Fibroblast of lung (primary cell): ENCODE measurements at regions not wholly inside any gene's neighbourhood (a gene's known extent, or its start where the extent isn't known, plus 50 kb on each side); places are given as distances from the start of the nearest gene placed in this dataset.

Experiments used
- DNase-seq, 2 donors: peaks; one replicate each; pipeline versions ENCODE4 v3.0.0 to v3.0.0-alpha.2; 2010; ENCODE audit warnings: low read depth in 2 of 2
- H2AFZ ChIP-seq: 2 replicates; pipeline ENCODE4 v1.5.1; 2012; ENCODE audit warnings: low read length, control low read depth, inconsistent platforms
- H3K27ac ChIP-seq: 2 replicates; pipeline ENCODE4 v1.5.1; 2011; ENCODE audit warnings: low read length, control low read depth; ENCODE audit not compliant: insufficient read depth
- H3K27me3 ChIP-seq: 2 replicates; pipeline ENCODE4 v1.5.1; 2011; ENCODE audit warnings: mild to moderate bottlenecking, low read length; ENCODE audit not compliant: control insufficient read depth, insufficient read depth
- H3K36me3 ChIP-seq: 2 replicates; pipeline ENCODE4 v1.5.1; 2011; ENCODE audit warnings: low read length; ENCODE audit not compliant: control insufficient read depth, insufficient read depth
- H3K4me1 ChIP-seq: 2 replicates; pipeline ENCODE4 v1.5.1; 2011; ENCODE audit warnings: low read length; ENCODE audit not compliant: control insufficient read depth, insufficient read depth; ENCODE audit errors: extremely low read depth
- H3K4me2 ChIP-seq: 2 replicates; pipeline ENCODE4 v1.5.1; 2011; ENCODE audit warnings: low read length, control low read depth; ENCODE audit not compliant: insufficient read depth; ENCODE audit errors: extremely low read depth
- H3K4me3 ChIP-seq, 4 experiments: fragments of 200-600 bp in 1 of 4; sonication (generic) in 1 of 4; replicated peaks in 1 of 4; 2 replicates each; pipeline ENCODE4 v1.5.1; 2011 to 2016; ENCODE audit warnings: low read length in 4 of 4, low read depth in 3 of 4, mild to moderate bottlenecking in 3 of 4, control low read depth in 2 of 4, inconsistent platforms in 1 of 4, mixed read lengths in 1 of 4; ENCODE audit not compliant: insufficient read depth in 1 of 4; ENCODE audit errors: control extremely low read depth in 1 of 4
- H3K79me2 ChIP-seq: 2 replicates; pipeline ENCODE4 v1.5.1; 2012; ENCODE audit warnings: mild to moderate bottlenecking, low read length, inconsistent platforms; ENCODE audit not compliant: control insufficient read depth, insufficient read depth
- H3K9ac ChIP-seq: 2 replicates; pipeline ENCODE4 v1.5.1; 2011; ENCODE audit warnings: mild to moderate bottlenecking, low read length, control low read depth; ENCODE audit not compliant: insufficient read depth
- H3K9me3 ChIP-seq: 2 replicates; pipeline ENCODE4 v1.5.1; 2012; ENCODE audit warnings: low read depth, low read length; ENCODE audit not compliant: control insufficient read depth, insufficient read depth
- H4K20me1 ChIP-seq: 2 replicates; pipeline ENCODE4 v1.5.1; 2011; ENCODE audit warnings: low read length; ENCODE audit not compliant: control insufficient read depth, insufficient read depth; ENCODE audit errors: extremely low read depth
- EZH2 ChIP-seq: IDR thresholded peaks from 2 replicates; pipeline ENCODE4 v1.5.1; 2012; ENCODE audit warnings: low read length, control low read depth, mild to moderate bottlenecking; ENCODE audit errors: missing control alignments
- TF ChIP-seq, protein P1 (sequence below), 2 donors: IDR thresholded peaks in 1 of 2; conservative IDR thresholded peaks in 1 of 2; 1 replicate in 1 of 2; 2 replicates in 1 of 2; pipeline ENCODE4 v1.5.1; 2011 to 2012; ENCODE audit warnings: low read length in 2 of 2, control low read depth in 1 of 2, inconsistent platforms in 1 of 2, low read depth in 1 of 2, mild to moderate bottlenecking in 1 of 2

DNA sequence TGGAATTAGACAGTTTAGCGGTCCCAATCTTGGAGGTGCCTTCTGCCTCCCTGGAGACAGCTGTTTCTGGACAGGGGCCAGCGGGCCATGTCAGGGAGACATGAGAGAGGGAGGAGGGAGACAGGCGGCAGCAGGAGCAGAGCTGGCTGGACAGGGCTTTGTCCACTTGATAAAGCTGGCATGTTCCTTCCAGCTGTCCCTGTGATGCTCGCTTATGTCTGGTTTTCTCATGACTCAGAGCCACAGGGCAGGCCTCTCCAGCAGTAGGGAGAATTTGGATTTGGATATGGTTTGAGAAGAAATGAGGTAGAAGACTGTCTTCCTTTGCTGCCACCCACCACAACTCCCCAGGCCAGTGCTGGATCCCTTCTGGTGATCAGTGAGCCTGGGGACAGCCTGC is 51.7 kb upstream of the SORCS3 start:
- Histone ChIP-seq H4K20me1 (no peaks in the 10 kb centered on the region), H3K4me1 (no peaks in the 10 kb centered on the region), H3K36me3 (no peaks in the 10 kb centered on the region), H3K27me3 (no peaks in the 10 kb centered on the region), H3K4me2 (no peak overlapping the region), H3K4me3 (no peak overlapping the region), H3K9ac (no peak overlapping the region), H3K79me2 (no peaks in the 10 kb centered on the region), H3K27ac (no peak overlapping the region), H3K9me3 (no peaks in the 10 kb centered on the region), H2AFZ (no peak overlapping the region)
- TF ChIP-seq, protein P1, sequence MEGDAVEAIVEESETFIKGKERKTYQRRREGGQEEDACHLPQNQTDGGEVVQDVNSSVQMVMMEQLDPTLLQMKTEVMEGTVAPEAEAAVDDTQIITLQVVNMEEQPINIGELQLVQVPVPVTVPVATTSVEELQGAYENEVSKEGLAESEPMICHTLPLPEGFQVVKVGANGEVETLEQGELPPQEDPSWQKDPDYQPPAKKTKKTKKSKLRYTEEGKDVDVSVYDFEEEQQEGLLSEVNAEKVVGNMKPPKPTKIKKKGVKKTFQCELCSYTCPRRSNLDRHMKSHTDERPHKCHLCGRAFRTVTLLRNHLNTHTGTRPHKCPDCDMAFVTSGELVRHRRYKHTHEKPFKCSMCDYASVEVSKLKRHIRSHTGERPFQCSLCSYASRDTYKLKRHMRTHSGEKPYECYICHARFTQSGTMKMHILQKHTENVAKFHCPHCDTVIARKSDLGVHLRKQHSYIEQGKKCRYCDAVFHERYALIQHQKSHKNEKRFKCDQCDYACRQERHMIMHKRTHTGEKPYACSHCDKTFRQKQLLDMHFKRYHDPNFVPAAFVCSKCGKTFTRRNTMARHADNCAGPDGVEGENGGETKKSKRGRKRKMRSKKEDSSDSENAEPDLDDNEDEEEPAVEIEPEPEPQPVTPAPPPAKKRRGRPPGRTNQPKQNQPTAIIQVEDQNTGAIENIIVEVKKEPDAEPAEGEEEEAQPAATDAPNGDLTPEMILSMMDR (conservative IDR thresholded peaks at IDR 0.05 in 1 of 2, IDR thresholded peaks at IDR 0.05 in 1 of 2; ENCODE audit: low read depth in 1 of 2, low read length in 2 of 2), result no peak
- TF ChIP-seq EZH2, result no peak
- DNase-seq, result peak in 1 of 2 donors; percentile 48

DNA sequence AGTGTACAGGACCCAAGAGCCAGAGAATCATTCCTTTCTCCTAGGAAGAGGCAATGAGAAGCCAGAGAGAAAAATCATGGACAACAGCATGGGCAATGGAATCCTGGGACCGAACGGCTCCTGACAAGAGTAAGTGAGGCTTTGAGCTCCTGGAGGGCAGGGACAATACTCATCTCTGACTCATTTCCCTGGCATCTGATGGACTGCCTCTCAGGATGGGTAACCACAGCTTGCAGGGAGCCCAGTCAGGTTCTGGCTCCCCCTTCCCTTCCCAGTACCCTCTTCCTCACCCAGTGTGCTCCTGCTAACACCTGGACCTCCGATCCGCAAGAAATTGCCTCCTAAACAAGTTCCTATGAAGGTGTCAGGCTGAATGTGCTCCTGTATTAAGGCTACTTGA is 51.2 kb upstream of the SORCS3 start:
- Histone ChIP-seq H3K79me2 (no peaks in the 10 kb centered on the region), H3K4me2 (no peak overlapping the region), H3K4me1 (no peaks in the 10 kb centered on the region), H3K4me3 (no peak overlapping the region), H3K27ac (no peak overlapping the region), H4K20me1 (no peaks in the 10 kb centered on the region), H3K9me3 (no peaks in the 10 kb centered on the region), H3K9ac (no peak overlapping the region), H3K27me3 (no peaks in the 10 kb centered on the region), H2AFZ (no peak overlapping the region), H3K36me3 (no peaks in the 10 kb centered on the region)
- peak; percentile 9 to 75 for DNase-seq
- TF ChIP-seq, protein P1 (conservative IDR thresholded peaks at IDR 0.05 in 1 of 2, IDR thresholded peaks at IDR 0.05 in 1 of 2; ENCODE audit: low read depth in 1 of 2, low read length in 2 of 2), result no peak
- no peak for TF ChIP-seq EZH2
